PFSK-1 (cell line): ENCODE measurements at regions not wholly inside any gene's neighbourhood (a gene's known extent, or its start where the extent isn't known, plus 50 kb on each side); places are given as distances from the start of the nearest gene placed in this dataset.

ENCODE experiments used
- FOXP2 ChIP-seq: optimal IDR thresholded peaks from 2 replicates; pipeline ENCODE3; 2011; ENCODE audit warnings: borderline replicate concordance, control low read depth, inconsistent platforms; ENCODE audit not compliant: insufficient read depth; ENCODE audit errors: extremely low read length, extremely low read depth
- POLR2AphosphoS5 ChIP-seq: IDR thresholded peaks from 2 replicates; pipeline ENCODE4 v1.6.1; 2012; ENCODE audit warnings: low read depth, mild to moderate bottlenecking, control low read depth, low read length, moderate library complexity
- SIN3A ChIP-seq: IDR thresholded peaks from 2 replicates; pipeline ENCODE4 v1.6.1; 2012; ENCODE audit warnings: mild to moderate bottlenecking, low read length, moderate library complexity, borderline replicate concordance; ENCODE audit not compliant: insufficient read depth
- TAF1 ChIP-seq: IDR thresholded peaks from 2 replicates; pipeline ENCODE4 v1.6.1; 2012; ENCODE audit warnings: low read length, control low read depth, borderline replicate concordance; ENCODE audit not compliant: insufficient read depth
- TF ChIP-seq, protein P1 (sequence below), 2 experiments: IDR thresholded peaks; 2 replicates each; pipeline versions ENCODE4 v1.6.1 to v1.8.0; 2011 to 2012; ENCODE audit warnings: low read depth in 2 of 2, low read length in 2 of 2, control low read depth in 1 of 2, inconsistent platforms in 1 of 2, mild to moderate bottlenecking in 1 of 2, moderate library complexity in 1 of 2; ENCODE audit not compliant: insufficient read depth in 1 of 2

DNA sequence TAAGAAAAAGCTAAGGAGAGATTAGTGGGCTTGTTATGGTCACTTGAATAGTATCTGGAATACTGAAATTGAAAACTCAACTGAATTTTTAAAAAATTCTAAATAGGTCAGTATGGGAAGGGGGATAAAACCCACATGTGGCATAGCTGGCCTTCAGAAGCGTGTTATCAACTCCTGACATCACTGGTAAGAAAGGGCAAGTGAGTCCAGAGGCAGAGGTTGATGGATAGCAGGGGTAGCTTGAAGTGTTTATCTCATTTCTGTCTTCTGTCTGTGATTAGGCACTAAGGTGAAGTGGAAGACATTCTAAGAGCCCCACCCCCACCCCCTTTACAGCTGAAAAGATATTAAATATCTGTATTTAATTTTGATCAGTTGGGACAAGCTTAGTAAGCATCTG is 261.4 kb upstream of the TMTC1 start:
- TF ChIP-seq POLR2AphosphoS5 (no peak), TAF1 (no peak), SIN3A (no peak), FOXP2 (no peak)
- TF ChIP-seq, protein P1, sequence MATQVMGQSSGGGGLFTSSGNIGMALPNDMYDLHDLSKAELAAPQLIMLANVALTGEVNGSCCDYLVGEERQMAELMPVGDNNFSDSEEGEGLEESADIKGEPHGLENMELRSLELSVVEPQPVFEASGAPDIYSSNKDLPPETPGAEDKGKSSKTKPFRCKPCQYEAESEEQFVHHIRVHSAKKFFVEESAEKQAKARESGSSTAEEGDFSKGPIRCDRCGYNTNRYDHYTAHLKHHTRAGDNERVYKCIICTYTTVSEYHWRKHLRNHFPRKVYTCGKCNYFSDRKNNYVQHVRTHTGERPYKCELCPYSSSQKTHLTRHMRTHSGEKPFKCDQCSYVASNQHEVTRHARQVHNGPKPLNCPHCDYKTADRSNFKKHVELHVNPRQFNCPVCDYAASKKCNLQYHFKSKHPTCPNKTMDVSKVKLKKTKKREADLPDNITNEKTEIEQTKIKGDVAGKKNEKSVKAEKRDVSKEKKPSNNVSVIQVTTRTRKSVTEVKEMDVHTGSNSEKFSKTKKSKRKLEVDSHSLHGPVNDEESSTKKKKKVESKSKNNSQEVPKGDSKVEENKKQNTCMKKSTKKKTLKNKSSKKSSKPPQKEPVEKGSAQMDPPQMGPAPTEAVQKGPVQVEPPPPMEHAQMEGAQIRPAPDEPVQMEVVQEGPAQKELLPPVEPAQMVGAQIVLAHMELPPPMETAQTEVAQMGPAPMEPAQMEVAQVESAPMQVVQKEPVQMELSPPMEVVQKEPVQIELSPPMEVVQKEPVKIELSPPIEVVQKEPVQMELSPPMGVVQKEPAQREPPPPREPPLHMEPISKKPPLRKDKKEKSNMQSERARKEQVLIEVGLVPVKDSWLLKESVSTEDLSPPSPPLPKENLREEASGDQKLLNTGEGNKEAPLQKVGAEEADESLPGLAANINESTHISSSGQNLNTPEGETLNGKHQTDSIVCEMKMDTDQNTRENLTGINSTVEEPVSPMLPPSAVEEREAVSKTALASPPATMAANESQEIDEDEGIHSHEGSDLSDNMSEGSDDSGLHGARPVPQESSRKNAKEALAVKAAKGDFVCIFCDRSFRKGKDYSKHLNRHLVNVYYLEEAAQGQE (IDR thresholded peaks at IDR 0.05; ENCODE audit: insufficient read depth in 1 of 2, low read depth in 2 of 2, low read length in 2 of 2): no peak
